Astrocyte of the spinal cord (primary cell): ENCODE measurements at regions not wholly inside any gene's neighbourhood (a gene's known extent, or its start where the extent isn't known, plus 50 kb on each side); places are given as distances from the start of the nearest gene placed in this dataset.

Experiments used
- DNase-seq: peaks from one replicate; pipeline ENCODE4 v3.0.0; 2011; ENCODE audit warnings: low read depth, low spot score
- H3K4me3 ChIP-seq: 2 replicates; pipeline ENCODE4 v1.5.1; 2011; ENCODE audit warnings: low read depth, mild to moderate bottlenecking, low read length, moderate library complexity
- in situ Hi-C: cut with HindIII; loops from 2 replicates; pipeline ENCODE4 v1.10.0; 2017; ENCODE audit warnings: low sequenced_read_pairs
- TF ChIP-seq, protein P1 (sequence below): IDR thresholded peaks from 2 replicates; pipeline ENCODE4 v1.5.1; 2012; ENCODE audit warnings: low read depth, mild to moderate bottlenecking, low read length, inconsistent platforms

DNA sequence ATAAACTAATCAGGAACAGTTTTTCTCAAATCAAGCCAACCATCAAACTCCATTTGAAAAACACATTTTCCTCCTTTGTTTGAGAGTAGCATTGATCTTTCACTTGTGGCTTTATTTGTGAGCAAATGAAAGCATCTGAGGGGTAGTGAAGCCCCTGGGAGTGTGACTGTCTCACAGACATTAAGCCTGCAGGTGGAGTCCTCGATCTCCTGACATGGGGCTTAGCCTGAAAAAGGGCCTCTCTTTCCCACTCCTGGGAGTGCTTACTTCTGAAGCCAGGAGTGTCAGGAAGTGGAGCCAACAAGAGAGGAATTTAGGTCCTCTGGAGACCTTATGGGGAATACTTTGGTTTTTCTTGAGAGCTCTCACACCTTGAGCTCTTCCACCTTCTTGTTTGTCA, 158.2 kb upstream of the SFRP2 start:
- no peak overlapping the region for H3K4me3 ChIP-seq
- TF ChIP-seq, protein P1, sequence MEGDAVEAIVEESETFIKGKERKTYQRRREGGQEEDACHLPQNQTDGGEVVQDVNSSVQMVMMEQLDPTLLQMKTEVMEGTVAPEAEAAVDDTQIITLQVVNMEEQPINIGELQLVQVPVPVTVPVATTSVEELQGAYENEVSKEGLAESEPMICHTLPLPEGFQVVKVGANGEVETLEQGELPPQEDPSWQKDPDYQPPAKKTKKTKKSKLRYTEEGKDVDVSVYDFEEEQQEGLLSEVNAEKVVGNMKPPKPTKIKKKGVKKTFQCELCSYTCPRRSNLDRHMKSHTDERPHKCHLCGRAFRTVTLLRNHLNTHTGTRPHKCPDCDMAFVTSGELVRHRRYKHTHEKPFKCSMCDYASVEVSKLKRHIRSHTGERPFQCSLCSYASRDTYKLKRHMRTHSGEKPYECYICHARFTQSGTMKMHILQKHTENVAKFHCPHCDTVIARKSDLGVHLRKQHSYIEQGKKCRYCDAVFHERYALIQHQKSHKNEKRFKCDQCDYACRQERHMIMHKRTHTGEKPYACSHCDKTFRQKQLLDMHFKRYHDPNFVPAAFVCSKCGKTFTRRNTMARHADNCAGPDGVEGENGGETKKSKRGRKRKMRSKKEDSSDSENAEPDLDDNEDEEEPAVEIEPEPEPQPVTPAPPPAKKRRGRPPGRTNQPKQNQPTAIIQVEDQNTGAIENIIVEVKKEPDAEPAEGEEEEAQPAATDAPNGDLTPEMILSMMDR, result no peak
- in situ Hi-C loops, result no loop called here
- no peak for DNase-seq

GRCh38 chr4:153945704-153946103, 156.8 kb upstream of the SFRP2 start:
- no peak for DNase-seq
- H3K4me3 ChIP-seq, result no peak overlapping the region
- in situ Hi-C loops, result no loop called here
- TF ChIP-seq, protein P1, result no peak

DNA sequence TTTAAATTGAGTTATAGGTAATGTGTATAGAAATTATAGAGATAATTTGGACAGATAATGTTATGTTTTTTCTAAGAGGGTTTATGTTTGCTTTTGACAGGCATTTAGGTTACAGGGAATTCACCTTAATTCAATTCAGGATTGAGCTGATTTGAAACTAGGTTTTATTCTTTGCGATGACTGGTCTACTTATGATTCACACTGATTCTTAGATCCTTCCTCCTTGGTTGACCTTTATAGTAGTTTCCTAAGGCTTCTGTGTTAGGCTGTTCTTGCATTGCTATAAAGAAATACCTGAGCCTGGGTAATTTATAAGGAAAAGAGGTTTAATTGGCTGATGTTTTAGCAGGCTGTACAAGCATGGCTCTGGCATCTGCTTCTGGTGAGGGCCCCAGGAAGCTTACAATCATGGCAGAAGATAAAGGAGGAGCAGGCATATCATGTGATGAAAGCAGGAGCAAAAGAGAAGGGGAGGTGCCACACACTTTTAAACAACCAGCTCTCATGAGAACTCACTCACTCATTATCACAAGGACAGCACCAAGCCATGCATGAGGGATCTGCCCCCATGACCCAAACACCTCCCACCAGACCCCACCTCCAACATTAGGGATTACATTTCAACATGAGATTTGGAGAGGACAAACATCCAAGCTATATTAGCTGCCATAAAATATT, 155.0 kb upstream of the SFRP2 start:
- in situ Hi-C loops, result no loop called here
- TF ChIP-seq, protein P1, result no peak
- no peak for DNase-seq
- H3K4me3 ChIP-seq, result no peak overlapping the region

DNA sequence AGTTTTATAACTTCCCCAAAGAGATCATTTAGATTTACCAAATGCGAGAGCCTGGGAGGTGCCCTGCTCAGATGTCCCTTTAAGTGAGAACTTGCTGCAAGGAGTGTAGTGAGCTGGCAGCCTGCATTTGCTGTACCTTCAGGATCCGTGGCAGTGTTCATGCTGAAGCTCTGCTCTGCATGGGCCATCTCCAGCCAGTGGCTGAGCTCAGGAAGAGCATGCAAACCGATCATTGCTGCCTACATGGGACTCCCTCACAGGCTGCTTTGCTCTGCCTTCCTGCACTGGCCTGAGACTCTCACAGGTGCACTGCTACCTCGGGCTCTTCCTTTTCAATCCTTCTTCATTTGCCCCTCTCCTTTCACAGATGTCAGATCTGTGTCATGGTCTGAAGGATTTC, 152.0 kb upstream of the SFRP2 start:
- no peak for DNase-seq
- in situ Hi-C loops, result no loop called here
- TF ChIP-seq, protein P1, result no peak
- no peak overlapping the region for H3K4me3 ChIP-seq

GRCh38 chr4:153939570-153939969, 150.7 kb upstream of the SFRP2 start:
- in situ Hi-C loops, result no loop called here
- no peak for DNase-seq

GRCh38 chr4:153938994-153939393, 150.1 kb upstream of the SFRP2 start:
- no peak for DNase-seq
- no peak overlapping the region for H3K4me3 ChIP-seq
- TF ChIP-seq, protein P1, result no peak
- in situ Hi-C loops, result no loop called here

More at GRCh38 chr4:153939570-153939969, 150.7 kb upstream of the SFRP2 start:
- TF ChIP-seq, protein P1, result no peak
- no peak overlapping the region for H3K4me3 ChIP-seq
